ENCODE measurements at regions not wholly inside any gene's neighbourhood (a gene's known extent, or its start where the extent isn't known, plus 50 kb on each side); places are given as distances from the start of the nearest gene placed in this dataset.

DNA sequence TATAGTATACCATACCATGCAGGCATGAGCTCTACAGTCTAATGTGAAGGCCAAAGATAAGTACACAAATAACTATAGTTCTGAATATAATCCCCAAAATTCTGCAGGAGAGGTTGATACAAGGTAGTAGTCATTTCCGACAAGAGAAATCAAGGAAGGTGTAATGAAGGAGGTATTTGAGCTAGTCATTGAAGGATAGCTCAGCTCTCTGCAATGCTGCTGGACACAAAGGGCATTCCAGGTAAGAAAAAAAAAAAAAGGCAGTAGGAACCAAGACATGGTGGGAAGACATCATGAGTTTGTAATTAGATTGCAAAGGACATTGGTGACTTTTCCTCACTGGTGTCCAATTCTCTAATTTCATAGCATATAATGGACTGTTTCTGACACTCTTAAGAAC, 285.3 kb downstream of the AHR start:
- TF ChIP-seq, protein P1, sequence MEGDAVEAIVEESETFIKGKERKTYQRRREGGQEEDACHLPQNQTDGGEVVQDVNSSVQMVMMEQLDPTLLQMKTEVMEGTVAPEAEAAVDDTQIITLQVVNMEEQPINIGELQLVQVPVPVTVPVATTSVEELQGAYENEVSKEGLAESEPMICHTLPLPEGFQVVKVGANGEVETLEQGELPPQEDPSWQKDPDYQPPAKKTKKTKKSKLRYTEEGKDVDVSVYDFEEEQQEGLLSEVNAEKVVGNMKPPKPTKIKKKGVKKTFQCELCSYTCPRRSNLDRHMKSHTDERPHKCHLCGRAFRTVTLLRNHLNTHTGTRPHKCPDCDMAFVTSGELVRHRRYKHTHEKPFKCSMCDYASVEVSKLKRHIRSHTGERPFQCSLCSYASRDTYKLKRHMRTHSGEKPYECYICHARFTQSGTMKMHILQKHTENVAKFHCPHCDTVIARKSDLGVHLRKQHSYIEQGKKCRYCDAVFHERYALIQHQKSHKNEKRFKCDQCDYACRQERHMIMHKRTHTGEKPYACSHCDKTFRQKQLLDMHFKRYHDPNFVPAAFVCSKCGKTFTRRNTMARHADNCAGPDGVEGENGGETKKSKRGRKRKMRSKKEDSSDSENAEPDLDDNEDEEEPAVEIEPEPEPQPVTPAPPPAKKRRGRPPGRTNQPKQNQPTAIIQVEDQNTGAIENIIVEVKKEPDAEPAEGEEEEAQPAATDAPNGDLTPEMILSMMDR (IDR thresholded peaks at IDR 0.05) = no peak
- TF ChIP-seq POLR2A (IDR thresholded peaks at IDR 0.05) = no peak

Data from right lobe of liver (tissue), 4 donors.